K562 (cell line): ENCODE measurements at regions not wholly inside any gene's neighbourhood (a gene's known extent, or its start where the extent isn't known, plus 50 kb on each side); places are given as distances from the start of the nearest gene placed in this dataset.

Experiments
- ATAC-seq: fragments of 200-7000 bp; cut with Tn5 transposase; 3 replicates; pipeline ENCODE4 v1.9.1; 2020; ENCODE audit warnings: moderate library complexity
- BruUV-seq: library from RNA; stranded (reverse); fragments of 400-500 nt; replicated peaks from 2 replicates; lab custom pipeline; 2021; lab: Mats Ljungman, UMichigan
- CTCF ChIA-PET: fragments of 300-600 bp; formaldehyde crosslinking; extraction: SDS; loops from one replicate; lab custom pipeline; 2021; ENCODE audit warnings: low intra/inter-chr PET ratio; lab: Yijun Ruan, JAX
- POLR2A ChIA-PET: fragments of 300-600, 350-650 bp; sonication (Branson Sonifier 250); formaldehyde crosslinking; extraction: SDS; loops from one replicate; lab custom pipeline; 2021; ENCODE audit warnings: antibody characterized with exemption, inconsistent platforms; lab: Yijun Ruan, JAX
- DNase-seq, 4 experiments: peaks; one replicate each; pipeline versions ENCODE4 v3.0.0 to v3.0.0-alpha.2; 2011 to 2018; ENCODE audit warnings: low spot score in 3 of 4, mixed read lengths in 3 of 4; ENCODE audit errors: extremely low read depth in 1 of 4
- FAIRE-seq: peaks from 2 replicates; lab custom pipeline; 2011; peaks lifted over from hg19 to GRCh38; lab: Jason Lieb, UNC
- H2AFZ ChIP-seq: 2 replicates; pipeline ENCODE4 v1.6.0; 2011; ENCODE audit warnings: low read depth, low read length, control low read depth, inconsistent platforms
- H3K27ac ChIP-seq: fragments of 200-600 bp; 3 replicates; pipeline ENCODE4 v1.8.0; 2011; ENCODE audit warnings: low read depth, mild to moderate bottlenecking, control low read depth, inconsistent platforms, low read length, moderate library complexity, mixed read lengths; ENCODE audit errors: extremely low read depth
- H3K27me3 ChIP-seq, 2 experiments: fragments of 300-600 bp in 1 of 2; 2 replicates in 1 of 2; 3 replicates in 1 of 2; pipeline versions ENCODE4 v1.6.0 to v1.8.0; 2011; ENCODE audit warnings: inconsistent platforms in 2 of 2, low read length in 2 of 2, mild to moderate bottlenecking in 1 of 2, mixed read lengths in 1 of 2, moderate library complexity in 1 of 2; ENCODE audit not compliant: control insufficient read depth in 2 of 2, insufficient read depth in 2 of 2
- H3K36me3 ChIP-seq: fragments of 300-600 bp; 3 replicates; pipeline ENCODE4 v1.8.0; 2011; ENCODE audit warnings: mild to moderate bottlenecking, low read length, inconsistent platforms; ENCODE audit not compliant: control insufficient read depth, insufficient read depth
- H3K4me1 ChIP-seq, 2 experiments: fragments of 200-600 bp in 1 of 2; replicated peaks in 1 of 2; 2 replicates in 1 of 2; 3 replicates in 1 of 2; pipeline versions ENCODE4 v1.5.1 to v1.8.0; 2011; ENCODE audit warnings: inconsistent platforms in 2 of 2, low read length in 2 of 2, mild to moderate bottlenecking in 1 of 2, mixed read lengths in 1 of 2, moderate library complexity in 1 of 2; ENCODE audit not compliant: control insufficient read depth in 2 of 2, insufficient read depth in 2 of 2
- H3K4me2 ChIP-seq: 2 replicates; pipeline ENCODE4 v1.6.1; 2011; ENCODE audit warnings: low read length, control low read depth, inconsistent platforms, mixed read lengths; ENCODE audit not compliant: insufficient read depth
- H3K4me3 ChIP-seq: fragments of 200-600 bp; sonication (generic), shearing (Covaris generic); 2 replicates; pipeline ENCODE4 v1.5.1; 2016; ENCODE audit warnings: control low read depth, inconsistent platforms
- H3K79me2 ChIP-seq: fragments of 200-600 bp; 3 replicates; pipeline ENCODE4 v1.8.0; 2011; ENCODE audit warnings: low read length, inconsistent platforms; ENCODE audit not compliant: control insufficient read depth, insufficient read depth
- H3K9ac ChIP-seq, 2 experiments: 2 replicates each; pipeline versions ENCODE4 v1.6.0 to v1.6.1; 2011; ENCODE audit warnings: low read depth in 2 of 2, low read length in 2 of 2, control low read depth in 1 of 2, inconsistent platforms in 1 of 2, mild to moderate bottlenecking in 1 of 2, mixed read lengths in 1 of 2; ENCODE audit not compliant: insufficient read depth in 1 of 2
- H3K9me1 ChIP-seq: one replicate; pipeline ENCODE4 v1.6.0; 2011; ENCODE audit warnings: inconsistent platforms, mild to moderate bottlenecking, low read length, moderate library complexity; ENCODE audit not compliant: control insufficient read depth, insufficient read depth
- H3K9me3 ChIP-seq: replicated peaks from 2 replicates; pipeline ENCODE4 v1.5.1; 2011; ENCODE audit warnings: low read depth, low read length, inconsistent platforms; ENCODE audit not compliant: control insufficient read depth, insufficient read depth
- H4K20me1 ChIP-seq: replicated peaks from 2 replicates; pipeline ENCODE4 v1.6.1; 2011; ENCODE audit warnings: low read length, inconsistent platforms, mixed read lengths; ENCODE audit not compliant: control insufficient read depth, insufficient read depth
- C11orf30 ChIP-seq: fragments of 450-650 bp; IDR thresholded peaks from 2 replicates; pipeline ENCODE4 v1.6.1; 2016; ENCODE audit warnings: low read depth, mild to moderate bottlenecking
- CHD2 ChIP-seq: IDR thresholded peaks from 2 replicates; pipeline ENCODE4 v1.6.1; 2011; ENCODE audit warnings: low read depth, low read length
- GABPB1 ChIP-seq: sonication (generic); formaldehyde crosslinking; IDR thresholded peaks from 2 replicates; pipeline ENCODE4 v1.8.0; 2022; ENCODE audit warnings: mild to moderate bottlenecking, missing genetic modification reagents
- GTF2F1 ChIP-seq: IDR thresholded peaks from 2 replicates; pipeline ENCODE4 v1.6.1; 2011; ENCODE audit warnings: low read depth, low read length, improper control_type of control experiment
- HDAC2 ChIP-seq: fragments of 450-650 bp; IDR thresholded peaks from 2 replicates; pipeline ENCODE4 v1.6.1; 2016; ENCODE audit warnings: mild to moderate bottlenecking
- HNRNPUL1 ChIP-seq: fragments of 200-400 bp; formaldehyde crosslinking; IDR thresholded peaks from 2 replicates; pipeline ENCODE4 v1.6.1; 2017; ENCODE audit warnings: low read length
- NEUROD1 ChIP-seq: fragments of 150-350 bp; IDR thresholded peaks from 2 replicates; pipeline ENCODE4 v1.6.1; 2014; ENCODE audit warnings: borderline replicate concordance, low read length, low read depth; ENCODE audit not compliant: partially characterized antibody
- PHF21A ChIP-seq: fragments of 450-650 bp; IDR thresholded peaks from 2 replicates; pipeline ENCODE4 v1.6.1; 2017; ENCODE audit warnings: low read depth, borderline replicate concordance
- SAFB2 ChIP-seq: fragments of 200-400 bp; formaldehyde crosslinking; IDR thresholded peaks from 2 replicates; pipeline ENCODE4 v1.6.1; 2018; ENCODE audit warnings: borderline replicate concordance, low read length, low read depth, moderate library complexity; ENCODE audit not compliant: severe bottlenecking
- WGBS: fragments of 100-300 bp; shearing (Covaris generic); methylation state at CpG from one replicate; pipeline ENCODE4 v1.1.6; 2016; ENCODE audit warnings: low coverage, mixed read lengths; ENCODE audit not compliant: insufficient coverage; ENCODE audit errors: missing lambda C conversion rate; 5-methylcytosine and 5-hydroxymethylcytosine counted together
- in situ Hi-C: fragments of 300-500 bp; cut with MboI; formaldehyde crosslinking; loops from 4 replicates; pipeline ENCODE4 v1.15.0; 2018; ENCODE audit warnings: inconsistent platforms, mixed read lengths
- intact Hi-C: fragments of 100-400 bp; cut with micrococcal nuclease; formaldehyde crosslinking; loops from 2 replicates; pipeline ENCODE4 v1.14.2; 2022
- TF ChIP-seq, protein P1 (sequence below): fragments of 250-450 bp; sonication (Bioruptor Pico); IDR thresholded peaks from 2 replicates; pipeline ENCODE4 v1.8.0; 2022; ENCODE audit warnings: moderate library complexity, mild to moderate bottlenecking, inconsistent platforms
- TF ChIP-seq, protein P2 (sequence below): fragments of 450-650 bp; IDR thresholded peaks from 2 replicates; pipeline ENCODE4 v1.6.1; 2017; ENCODE audit warnings: antibody characterized with exemption, mild to moderate bottlenecking
- TF ChIP-seq, protein P3 (sequence below): fragments of 250-450 bp; sonication (Bioruptor Pico); IDR thresholded peaks from 2 replicates; pipeline ENCODE4 v1.4.0; 2020; ENCODE audit warnings: mild to moderate bottlenecking, moderate library complexity
- TF ChIP-seq, protein P4 (sequence below): IDR thresholded peaks from 2 replicates; pipeline ENCODE4 v1.6.1; 2011; ENCODE audit not compliant: insufficient read length; ENCODE audit errors: extremely low read depth

DNA sequence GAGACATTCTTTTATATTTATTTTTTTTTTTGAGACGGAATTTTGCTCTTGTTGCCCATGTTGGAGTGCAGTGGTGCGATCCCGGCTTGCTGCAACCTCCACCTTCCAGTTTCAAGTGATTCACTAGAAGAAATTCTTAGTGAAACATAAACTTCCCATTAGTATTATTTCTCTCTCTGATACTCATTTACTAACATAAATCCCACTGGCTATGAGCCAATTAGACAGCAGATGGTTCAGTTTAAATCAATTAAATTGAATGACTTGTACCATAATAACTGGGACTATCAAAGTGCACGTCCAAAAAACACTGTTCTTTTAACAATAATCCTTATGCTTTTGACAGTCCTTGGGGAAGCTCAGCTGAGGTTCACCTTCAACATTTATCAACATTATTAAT, 111.2 kb upstream of the PTCHD4 start (continued):
- no peak for TF ChIP-seq HNRNPUL1
- no peak for TF ChIP-seq HDAC2
- TF ChIP-seq C11orf30 = no peak
- no peak for TF ChIP-seq CHD2
- TF ChIP-seq SAFB2 = no peak
- no peak for TF ChIP-seq NEUROD1
- TF ChIP-seq, protein P1, sequence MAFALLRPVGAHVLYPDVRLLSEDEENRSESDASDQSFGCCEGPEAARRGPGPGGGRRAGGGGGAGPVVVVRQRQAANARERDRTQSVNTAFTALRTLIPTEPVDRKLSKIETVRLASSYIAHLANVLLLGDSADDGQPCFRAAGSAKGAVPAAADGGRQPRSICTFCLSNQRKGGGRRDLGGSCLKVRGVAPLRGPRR (CRISPR knock-in tag) = no peak

DNA sequence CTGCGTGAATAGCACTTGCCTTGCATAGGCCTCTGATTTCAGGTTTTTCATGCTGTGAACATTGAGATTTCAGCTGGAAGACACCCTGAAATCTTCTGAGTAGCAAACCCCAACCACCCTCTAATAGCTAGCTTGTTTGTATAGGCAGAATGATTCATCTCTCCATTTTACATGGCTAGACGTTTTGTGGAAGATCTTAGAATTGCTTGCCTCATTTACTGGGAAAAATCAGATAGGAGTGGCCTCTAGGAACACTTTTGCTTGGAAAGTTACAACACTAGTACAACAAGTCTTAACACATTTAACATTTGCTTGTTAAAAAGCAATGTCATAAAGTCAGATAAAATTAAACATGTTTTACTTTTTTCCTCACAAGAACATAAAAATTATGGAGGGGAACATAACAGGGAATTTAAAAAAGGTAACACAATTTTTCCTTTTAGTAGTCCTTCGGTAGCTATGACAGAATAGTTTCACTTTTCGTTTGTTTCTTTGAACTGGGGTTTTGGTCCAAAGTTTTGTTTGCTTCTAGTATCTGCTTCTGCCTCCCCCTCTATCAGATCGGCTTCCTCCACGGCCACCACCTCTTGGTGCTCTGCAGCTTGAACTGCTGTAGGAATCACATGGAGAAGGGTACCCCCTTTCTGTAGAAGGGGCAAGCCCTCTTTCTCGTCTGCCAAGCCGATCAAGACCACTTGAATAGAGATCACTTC, 102.2 kb upstream of the PTCHD4 start:
- H3K4me1 ChIP-seq = no peaks in the 10 kb centered on the region
- H4K20me1 ChIP-seq = no peaks in the 10 kb centered on the region
- ATAC-seq (no peak), DNase-seq (no peak), FAIRE-seq (no peak)
- H3K27ac ChIP-seq = no peak overlapping the region
- no peaks in the 10 kb centered on the region for H3K9me3 ChIP-seq
- no peak overlapping the region for H3K4me2 ChIP-seq
- ChIA-PET POLR2A (no interaction called here), CTCF (no interaction called here)
- H3K36me3 ChIP-seq = no peaks in the 10 kb centered on the region
- in situ Hi-C loops = no loop called here
- no peak overlapping the region for H3K9ac ChIP-seq
- no peaks in the 10 kb centered on the region for H3K27me3 ChIP-seq
- no peak overlapping the region for H3K4me3 ChIP-seq
- BruUV-seq = no TSS peak
- intact Hi-C loops = no loop called here
- 0% methylated on average over 8 of the region's 8 CpGs for WGBS
- no peaks in the 10 kb centered on the region for H3K79me2 ChIP-seq
- no peaks in the 10 kb centered on the region for H3K9me1 ChIP-seq
- no peak overlapping the region for H2AFZ ChIP-seq
- TF ChIP-seq GABPB1 (CRISPR knock-in tag) (no peak), PHF21A (no peak), GTF2F1 (no peak)
- TF ChIP-seq, protein P2, sequence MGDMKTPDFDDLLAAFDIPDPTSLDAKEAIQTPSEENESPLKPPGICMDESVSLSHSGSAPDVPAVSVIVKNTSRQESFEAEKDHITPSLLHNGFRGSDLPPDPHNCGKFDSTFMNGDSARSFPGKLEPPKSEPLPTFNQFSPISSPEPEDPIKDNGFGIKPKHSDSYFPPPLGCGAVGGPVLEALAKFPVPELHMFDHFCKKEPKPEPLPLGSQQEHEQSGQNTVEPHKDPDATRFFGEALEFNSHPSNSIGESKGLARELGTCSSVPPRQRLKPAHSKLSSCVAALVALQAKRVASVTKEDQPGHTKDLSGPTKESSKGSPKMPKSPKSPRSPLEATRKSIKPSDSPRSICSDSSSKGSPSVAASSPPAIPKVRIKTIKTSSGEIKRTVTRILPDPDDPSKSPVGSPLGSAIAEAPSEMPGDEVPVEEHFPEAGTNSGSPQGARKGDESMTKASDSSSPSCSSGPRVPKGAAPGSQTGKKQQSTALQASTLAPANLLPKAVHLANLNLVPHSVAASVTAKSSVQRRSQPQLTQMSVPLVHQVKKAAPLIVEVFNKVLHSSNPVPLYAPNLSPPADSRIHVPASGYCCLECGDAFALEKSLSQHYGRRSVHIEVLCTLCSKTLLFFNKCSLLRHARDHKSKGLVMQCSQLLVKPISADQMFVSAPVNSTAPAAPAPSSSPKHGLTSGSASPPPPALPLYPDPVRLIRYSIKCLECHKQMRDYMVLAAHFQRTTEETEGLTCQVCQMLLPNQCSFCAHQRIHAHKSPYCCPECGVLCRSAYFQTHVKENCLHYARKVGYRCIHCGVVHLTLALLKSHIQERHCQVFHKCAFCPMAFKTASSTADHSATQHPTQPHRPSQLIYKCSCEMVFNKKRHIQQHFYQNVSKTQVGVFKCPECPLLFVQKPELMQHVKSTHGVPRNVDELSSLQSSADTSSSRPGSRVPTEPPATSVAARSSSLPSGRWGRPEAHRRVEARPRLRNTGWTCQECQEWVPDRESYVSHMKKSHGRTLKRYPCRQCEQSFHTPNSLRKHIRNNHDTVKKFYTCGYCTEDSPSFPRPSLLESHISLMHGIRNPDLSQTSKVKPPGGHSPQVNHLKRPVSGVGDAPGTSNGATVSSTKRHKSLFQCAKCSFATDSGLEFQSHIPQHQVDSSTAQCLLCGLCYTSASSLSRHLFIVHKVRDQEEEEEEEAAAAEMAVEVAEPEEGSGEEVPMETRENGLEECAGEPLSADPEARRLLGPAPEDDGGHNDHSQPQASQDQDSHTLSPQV = no peak
- TF ChIP-seq, protein P3, sequence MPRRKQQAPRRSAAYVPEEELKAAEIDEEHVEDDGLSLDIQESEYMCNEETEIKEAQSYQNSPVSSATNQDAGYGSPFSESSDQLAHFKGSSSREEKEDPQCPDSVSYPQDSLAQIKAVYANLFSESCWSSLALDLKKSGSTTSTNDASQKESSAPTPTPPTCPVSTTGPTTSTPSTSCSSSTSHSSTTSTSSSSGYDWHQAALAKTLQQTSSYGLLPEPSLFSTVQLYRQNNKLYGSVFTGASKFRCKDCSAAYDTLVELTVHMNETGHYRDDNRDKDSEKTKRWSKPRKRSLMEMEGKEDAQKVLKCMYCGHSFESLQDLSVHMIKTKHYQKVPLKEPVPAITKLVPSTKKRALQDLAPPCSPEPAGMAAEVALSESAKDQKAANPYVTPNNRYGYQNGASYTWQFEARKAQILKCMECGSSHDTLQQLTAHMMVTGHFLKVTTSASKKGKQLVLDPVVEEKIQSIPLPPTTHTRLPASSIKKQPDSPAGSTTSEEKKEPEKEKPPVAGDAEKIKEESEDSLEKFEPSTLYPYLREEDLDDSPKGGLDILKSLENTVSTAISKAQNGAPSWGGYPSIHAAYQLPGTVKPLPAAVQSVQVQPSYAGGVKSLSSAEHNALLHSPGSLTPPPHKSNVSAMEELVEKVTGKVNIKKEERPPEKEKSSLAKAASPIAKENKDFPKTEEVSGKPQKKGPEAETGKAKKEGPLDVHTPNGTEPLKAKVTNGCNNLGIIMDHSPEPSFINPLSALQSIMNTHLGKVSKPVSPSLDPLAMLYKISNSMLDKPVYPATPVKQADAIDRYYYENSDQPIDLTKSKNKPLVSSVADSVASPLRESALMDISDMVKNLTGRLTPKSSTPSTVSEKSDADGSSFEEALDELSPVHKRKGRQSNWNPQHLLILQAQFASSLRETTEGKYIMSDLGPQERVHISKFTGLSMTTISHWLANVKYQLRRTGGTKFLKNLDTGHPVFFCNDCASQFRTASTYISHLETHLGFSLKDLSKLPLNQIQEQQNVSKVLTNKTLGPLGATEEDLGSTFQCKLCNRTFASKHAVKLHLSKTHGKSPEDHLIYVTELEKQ (CRISPR knock-in tag) = no peak
- TF ChIP-seq, protein P4, sequence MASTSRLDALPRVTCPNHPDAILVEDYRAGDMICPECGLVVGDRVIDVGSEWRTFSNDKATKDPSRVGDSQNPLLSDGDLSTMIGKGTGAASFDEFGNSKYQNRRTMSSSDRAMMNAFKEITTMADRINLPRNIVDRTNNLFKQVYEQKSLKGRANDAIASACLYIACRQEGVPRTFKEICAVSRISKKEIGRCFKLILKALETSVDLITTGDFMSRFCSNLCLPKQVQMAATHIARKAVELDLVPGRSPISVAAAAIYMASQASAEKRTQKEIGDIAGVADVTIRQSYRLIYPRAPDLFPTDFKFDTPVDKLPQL = no peak
